ENCODE measurements at regions not wholly inside any gene's neighbourhood (a gene's known extent, or its start where the extent isn't known, plus 50 kb on each side); places are given as distances from the start of the nearest gene placed in this dataset.

GRCh38 chr11:122258446-122259194 lies 142.6 kb upstream of the BLID start:
- H3K27ac Mint-ChIP-seq = no peak overlapping the region
- DNase-seq (ENCODE audit: low spot score) = no peak
- ChIA-PET CTCF (no interaction called here), POLR2A (no interaction called here)
- TF ChIP-seq GABPB1 (CRISPR knock-in tag; IDR thresholded peaks at IDR 0.05) (no peak), ZMAT4 (CRISPR knock-in tag; IDR thresholded peaks at IDR 0.05) (no peak), ZBTB21 (CRISPR knock-in tag; IDR thresholded peaks at IDR 0.05; ENCODE audit: borderline replicate concordance) (no peak), PRRX2 (CRISPR knock-in tag; IDR thresholded peaks at IDR 0.05) (no peak), SMAD4 (CRISPR knock-in tag; IDR thresholded peaks at IDR 0.05) (no peak), NFATC4 (CRISPR knock-in tag; IDR thresholded peaks at IDR 0.05) (no peak), TEAD4 (CRISPR knock-in tag; IDR thresholded peaks at IDR 0.05) (no peak), NR1H2 (CRISPR knock-in tag; IDR thresholded peaks at IDR 0.05) (no peak), OVOL2 (CRISPR knock-in tag; IDR thresholded peaks at IDR 0.05; ENCODE audit: borderline replicate concordance) (no peak)
- TF ChIP-seq, protein P1, sequence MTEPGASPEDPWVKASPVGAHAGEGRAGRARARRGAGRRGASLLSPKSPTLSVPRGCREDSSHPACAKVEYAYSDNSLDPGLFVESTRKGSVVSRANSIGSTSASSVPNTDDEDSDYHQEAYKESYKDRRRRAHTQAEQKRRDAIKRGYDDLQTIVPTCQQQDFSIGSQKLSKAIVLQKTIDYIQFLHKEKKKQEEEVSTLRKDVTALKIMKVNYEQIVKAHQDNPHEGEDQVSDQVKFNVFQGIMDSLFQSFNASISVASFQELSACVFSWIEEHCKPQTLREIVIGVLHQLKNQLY (CRISPR knock-in tag; IDR thresholded peaks at IDR 0.05) = no peak
- TF ChIP-seq, protein P2, sequence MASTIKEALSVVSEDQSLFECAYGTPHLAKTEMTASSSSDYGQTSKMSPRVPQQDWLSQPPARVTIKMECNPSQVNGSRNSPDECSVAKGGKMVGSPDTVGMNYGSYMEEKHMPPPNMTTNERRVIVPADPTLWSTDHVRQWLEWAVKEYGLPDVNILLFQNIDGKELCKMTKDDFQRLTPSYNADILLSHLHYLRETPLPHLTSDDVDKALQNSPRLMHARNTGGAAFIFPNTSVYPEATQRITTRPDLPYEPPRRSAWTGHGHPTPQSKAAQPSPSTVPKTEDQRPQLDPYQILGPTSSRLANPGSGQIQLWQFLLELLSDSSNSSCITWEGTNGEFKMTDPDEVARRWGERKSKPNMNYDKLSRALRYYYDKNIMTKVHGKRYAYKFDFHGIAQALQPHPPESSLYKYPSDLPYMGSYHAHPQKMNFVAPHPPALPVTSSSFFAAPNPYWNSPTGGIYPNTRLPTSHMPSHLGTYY (CRISPR knock-in tag; IDR thresholded peaks at IDR 0.05) = no peak
- TF ChIP-seq, protein P3, sequence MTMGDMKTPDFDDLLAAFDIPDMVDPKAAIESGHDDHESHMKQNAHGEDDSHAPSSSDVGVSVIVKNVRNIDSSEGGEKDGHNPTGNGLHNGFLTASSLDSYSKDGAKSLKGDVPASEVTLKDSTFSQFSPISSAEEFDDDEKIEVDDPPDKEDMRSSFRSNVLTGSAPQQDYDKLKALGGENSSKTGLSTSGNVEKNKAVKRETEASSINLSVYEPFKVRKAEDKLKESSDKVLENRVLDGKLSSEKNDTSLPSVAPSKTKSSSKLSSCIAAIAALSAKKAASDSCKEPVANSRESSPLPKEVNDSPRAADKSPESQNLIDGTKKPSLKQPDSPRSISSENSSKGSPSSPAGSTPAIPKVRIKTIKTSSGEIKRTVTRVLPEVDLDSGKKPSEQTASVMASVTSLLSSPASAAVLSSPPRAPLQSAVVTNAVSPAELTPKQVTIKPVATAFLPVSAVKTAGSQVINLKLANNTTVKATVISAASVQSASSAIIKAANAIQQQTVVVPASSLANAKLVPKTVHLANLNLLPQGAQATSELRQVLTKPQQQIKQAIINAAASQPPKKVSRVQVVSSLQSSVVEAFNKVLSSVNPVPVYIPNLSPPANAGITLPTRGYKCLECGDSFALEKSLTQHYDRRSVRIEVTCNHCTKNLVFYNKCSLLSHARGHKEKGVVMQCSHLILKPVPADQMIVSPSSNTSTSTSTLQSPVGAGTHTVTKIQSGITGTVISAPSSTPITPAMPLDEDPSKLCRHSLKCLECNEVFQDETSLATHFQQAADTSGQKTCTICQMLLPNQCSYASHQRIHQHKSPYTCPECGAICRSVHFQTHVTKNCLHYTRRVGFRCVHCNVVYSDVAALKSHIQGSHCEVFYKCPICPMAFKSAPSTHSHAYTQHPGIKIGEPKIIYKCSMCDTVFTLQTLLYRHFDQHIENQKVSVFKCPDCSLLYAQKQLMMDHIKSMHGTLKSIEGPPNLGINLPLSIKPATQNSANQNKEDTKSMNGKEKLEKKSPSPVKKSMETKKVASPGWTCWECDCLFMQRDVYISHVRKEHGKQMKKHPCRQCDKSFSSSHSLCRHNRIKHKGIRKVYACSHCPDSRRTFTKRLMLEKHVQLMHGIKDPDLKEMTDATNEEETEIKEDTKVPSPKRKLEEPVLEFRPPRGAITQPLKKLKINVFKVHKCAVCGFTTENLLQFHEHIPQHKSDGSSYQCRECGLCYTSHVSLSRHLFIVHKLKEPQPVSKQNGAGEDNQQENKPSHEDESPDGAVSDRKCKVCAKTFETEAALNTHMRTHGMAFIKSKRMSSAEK (CRISPR knock-in tag; IDR thresholded peaks at IDR 0.05; ENCODE audit: borderline replicate concordance) = no peak
- no peak for ATAC-seq
- no peak overlapping the region for H3K4me3 Mint-ChIP-seq
- H3K9me3 Mint-ChIP-seq = peaks cover 11% of the 10 kb centered on the region
- H3K36me3 Mint-ChIP-seq = peaks cover 8% of the 10 kb centered on the region; the same call in 1 of the 2 replicates
- H3K27me3 Mint-ChIP-seq (ENCODE audit: low read depth) = peaks cover 48% of the 10 kb centered on the region
- peaks cover 15% of the 10 kb centered on the region for H3K4me1 Mint-ChIP-seq

GRCh38 chr11:122253589-122254231 lies 137.7 kb upstream of the BLID start:
- H3K27ac Mint-ChIP-seq = no peak overlapping the region
- peaks cover 11% of the 10 kb centered on the region for H3K9me3 Mint-ChIP-seq
- peaks cover 14% of the 10 kb centered on the region for H3K4me1 Mint-ChIP-seq
- H3K4me3 Mint-ChIP-seq = no peak overlapping the region
- H3K27me3 Mint-ChIP-seq (ENCODE audit: low read depth) = peaks cover 77% of the 10 kb centered on the region
- peaks cover 8% of the 10 kb centered on the region; the same call in 1 of the 2 replicates for H3K36me3 Mint-ChIP-seq
- POLR2A ChIA-PET = no interaction called here
- CTCF ChIA-PET = no interaction called here
- DNase-seq (ENCODE audit: low spot score) = no peak
- peak; percentile 53; the same call in 1 of the 2 replicates for ATAC-seq
- TF ChIP-seq, protein P3 (CRISPR knock-in tag; IDR thresholded peaks at IDR 0.05; ENCODE audit: borderline replicate concordance) = no peak
- TF ChIP-seq MXD4 (CRISPR knock-in tag; IDR thresholded peaks at IDR 0.05; ENCODE audit: borderline replicate concordance) (no peak), ZNF423 (CRISPR knock-in tag; IDR thresholded peaks at IDR 0.05) (no peak), NR3C1 (CRISPR knock-in tag; conservative IDR thresholded peaks at IDR 0.05; ENCODE audit: low read depth) (no peak), JUN (CRISPR knock-in tag; IDR thresholded peaks at IDR 0.05) (no peak), PRRX2 (CRISPR knock-in tag; IDR thresholded peaks at IDR 0.05) (no peak), SMAD3 (CRISPR knock-in tag; IDR thresholded peaks at IDR 0.05; ENCODE audit: borderline replicate concordance) (no peak)
- TF ChIP-seq, protein P4, sequence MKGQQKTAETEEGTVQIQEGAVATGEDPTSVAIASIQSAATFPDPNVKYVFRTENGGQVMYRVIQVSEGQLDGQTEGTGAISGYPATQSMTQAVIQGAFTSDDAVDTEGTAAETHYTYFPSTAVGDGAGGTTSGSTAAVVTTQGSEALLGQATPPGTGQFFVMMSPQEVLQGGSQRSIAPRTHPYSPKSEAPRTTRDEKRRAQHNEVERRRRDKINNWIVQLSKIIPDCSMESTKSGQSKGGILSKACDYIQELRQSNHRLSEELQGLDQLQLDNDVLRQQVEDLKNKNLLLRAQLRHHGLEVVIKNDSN (CRISPR knock-in tag; IDR thresholded peaks at IDR 0.05) = no peak
- TF ChIP-seq, protein P5, sequence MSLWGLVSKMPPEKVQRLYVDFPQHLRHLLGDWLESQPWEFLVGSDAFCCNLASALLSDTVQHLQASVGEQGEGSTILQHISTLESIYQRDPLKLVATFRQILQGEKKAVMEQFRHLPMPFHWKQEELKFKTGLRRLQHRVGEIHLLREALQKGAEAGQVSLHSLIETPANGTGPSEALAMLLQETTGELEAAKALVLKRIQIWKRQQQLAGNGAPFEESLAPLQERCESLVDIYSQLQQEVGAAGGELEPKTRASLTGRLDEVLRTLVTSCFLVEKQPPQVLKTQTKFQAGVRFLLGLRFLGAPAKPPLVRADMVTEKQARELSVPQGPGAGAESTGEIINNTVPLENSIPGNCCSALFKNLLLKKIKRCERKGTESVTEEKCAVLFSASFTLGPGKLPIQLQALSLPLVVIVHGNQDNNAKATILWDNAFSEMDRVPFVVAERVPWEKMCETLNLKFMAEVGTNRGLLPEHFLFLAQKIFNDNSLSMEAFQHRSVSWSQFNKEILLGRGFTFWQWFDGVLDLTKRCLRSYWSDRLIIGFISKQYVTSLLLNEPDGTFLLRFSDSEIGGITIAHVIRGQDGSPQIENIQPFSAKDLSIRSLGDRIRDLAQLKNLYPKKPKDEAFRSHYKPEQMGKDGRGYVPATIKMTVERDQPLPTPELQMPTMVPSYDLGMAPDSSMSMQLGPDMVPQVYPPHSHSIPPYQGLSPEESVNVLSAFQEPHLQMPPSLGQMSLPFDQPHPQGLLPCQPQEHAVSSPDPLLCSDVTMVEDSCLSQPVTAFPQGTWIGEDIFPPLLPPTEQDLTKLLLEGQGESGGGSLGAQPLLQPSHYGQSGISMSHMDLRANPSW (CRISPR knock-in tag; conservative IDR thresholded peaks at IDR 0.05; ENCODE audit: low read depth) = no peak

Measured in WTC11 (cell line).